Upper lobe of left lung (tissue), 4 donors: ENCODE measurements at regions not wholly inside any gene's neighbourhood (a gene's known extent, or its start where the extent isn't known, plus 50 kb on each side); places are given as distances from the start of the nearest gene placed in this dataset.

Source experiments
- POLR2AphosphoS5 ChIP-seq, 2 donors: sonication (generic); formaldehyde crosslinking; IDR thresholded peaks; one replicate each; pipeline ENCODE4 v1.5.1; 2017; ENCODE audit warnings: antibody characterized with exemption in 2 of 2
- TF ChIP-seq, protein P1 (sequence below), 6 experiments: fragments of 450-650 bp in 4 of 6; fragments of 200-600 bp in 2 of 6; sonication (generic) in 2 of 6; IDR thresholded peaks; one replicate each; pipeline ENCODE4 v1.5.1; 2016 to 2019; ENCODE audit warnings: antibody characterized with exemption in 6 of 6

- TF ChIP-seq, protein P1, sequence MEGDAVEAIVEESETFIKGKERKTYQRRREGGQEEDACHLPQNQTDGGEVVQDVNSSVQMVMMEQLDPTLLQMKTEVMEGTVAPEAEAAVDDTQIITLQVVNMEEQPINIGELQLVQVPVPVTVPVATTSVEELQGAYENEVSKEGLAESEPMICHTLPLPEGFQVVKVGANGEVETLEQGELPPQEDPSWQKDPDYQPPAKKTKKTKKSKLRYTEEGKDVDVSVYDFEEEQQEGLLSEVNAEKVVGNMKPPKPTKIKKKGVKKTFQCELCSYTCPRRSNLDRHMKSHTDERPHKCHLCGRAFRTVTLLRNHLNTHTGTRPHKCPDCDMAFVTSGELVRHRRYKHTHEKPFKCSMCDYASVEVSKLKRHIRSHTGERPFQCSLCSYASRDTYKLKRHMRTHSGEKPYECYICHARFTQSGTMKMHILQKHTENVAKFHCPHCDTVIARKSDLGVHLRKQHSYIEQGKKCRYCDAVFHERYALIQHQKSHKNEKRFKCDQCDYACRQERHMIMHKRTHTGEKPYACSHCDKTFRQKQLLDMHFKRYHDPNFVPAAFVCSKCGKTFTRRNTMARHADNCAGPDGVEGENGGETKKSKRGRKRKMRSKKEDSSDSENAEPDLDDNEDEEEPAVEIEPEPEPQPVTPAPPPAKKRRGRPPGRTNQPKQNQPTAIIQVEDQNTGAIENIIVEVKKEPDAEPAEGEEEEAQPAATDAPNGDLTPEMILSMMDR (IDR thresholded peaks at IDR 0.05): no peak
- no peak for TF ChIP-seq POLR2AphosphoS5 (IDR thresholded peaks at IDR 0.05)
These were observed 79.7 kb downstream of the NEUROD6 start for GRCh38 chr7:31260851-31261250.
